HL-60 (cell line): ENCODE measurements at regions not wholly inside any gene's neighbourhood (a gene's known extent, or its start where the extent isn't known, plus 50 kb on each side); places are given as distances from the start of the nearest gene placed in this dataset.

Experiments used
- DNase-seq, 2 experiments: peaks; one replicate each; pipeline ENCODE4 v3.0.0-alpha.2; 2010 to 2020; ENCODE audit warnings: low read depth in 1 of 2, low spot score in 1 of 2
- H3K27ac ChIP-seq: fragments of 250-450 bp; sonication (Bioruptor Pico); replicated peaks from 2 replicates; pipeline ENCODE4 v1.5.1; 2020; ENCODE audit warnings: mild to moderate bottlenecking, moderate library complexity
- H3K27me3 ChIP-seq: fragments of 250-450 bp; sonication (Bioruptor Pico); 2 replicates; pipeline ENCODE4 v1.5.1; 2021; ENCODE audit warnings: mild to moderate bottlenecking, moderate library complexity; ENCODE audit not compliant: insufficient read depth, poor library complexity, severe bottlenecking
- H3K4me3 ChIP-seq: replicated peaks from 2 replicates; pipeline ENCODE4 v1.5.1; 2011; ENCODE audit warnings: mild to moderate bottlenecking, control low read depth, low read length; ENCODE audit not compliant: insufficient read depth
- CTCF ChIP-seq: IDR thresholded peaks from one replicate; pipeline ENCODE4 v1.5.1; 2011; ENCODE audit warnings: low read length, control low read depth, inconsistent platforms; ENCODE audit not compliant: insufficient read depth
- GABPA ChIP-seq: IDR thresholded peaks from 2 replicates; pipeline ENCODE4 v1.6.1; 2012; ENCODE audit warnings: low read depth
- POLR2AphosphoS5 ChIP-seq: IDR thresholded peaks from 2 replicates; pipeline ENCODE4 v1.6.1; 2012; ENCODE audit warnings: low read depth
- REST ChIP-seq: IDR thresholded peaks from 2 replicates; pipeline ENCODE4 v1.6.1; 2012; ENCODE audit warnings: low read depth; ENCODE audit not compliant: insufficient replicate concordance
- SPI1 ChIP-seq: IDR thresholded peaks from 2 replicates; pipeline ENCODE4 v1.6.1; 2012; ENCODE audit warnings: low read depth, mild to moderate bottlenecking, borderline replicate concordance

- TF ChIP-seq SPI1, result no peak
- TF ChIP-seq CTCF, result no peak
- no peak for TF ChIP-seq REST
- no peak for TF ChIP-seq POLR2AphosphoS5
- no peak for TF ChIP-seq GABPA
- no peaks in the 10 kb centered on the region for H3K27me3 ChIP-seq
- no peak overlapping the region for H3K4me3 ChIP-seq
- no peak overlapping the region for H3K27ac ChIP-seq
- no peak for DNase-seq
These were observed 505.8 kb downstream of the GPAM start for GRCh38 chr10:111677759-111678158.

- no peak for TF ChIP-seq POLR2AphosphoS5
- no peak for TF ChIP-seq CTCF
- no peak for TF ChIP-seq GABPA
- TF ChIP-seq REST, result no peak
- no peak for TF ChIP-seq SPI1
- Histone ChIP-seq H3K27ac (no peak overlapping the region), H3K4me3 (no peak overlapping the region), H3K27me3 (no peaks in the 10 kb centered on the region)
- no peak for DNase-seq
These were observed 496.8 kb downstream of the GPAM start for GRCh38 chr10:111686796-111687195.

- no peak overlapping the region for H3K27ac ChIP-seq
- no peaks in the 10 kb centered on the region for H3K27me3 ChIP-seq
- DNase-seq, result no peak
- TF ChIP-seq REST (no peak), CTCF (no peak), GABPA (no peak), SPI1 (no peak), POLR2AphosphoS5 (no peak)
- no peak overlapping the region for H3K4me3 ChIP-seq
These were observed 484.9 kb downstream of the GPAM start for GRCh38 chr10:111698711-111699110.
